IPS-15b (cell line): ENCODE measurements at regions not wholly inside any gene's neighbourhood (a gene's known extent, or its start where the extent isn't known, plus 50 kb on each side); places are given as distances from the start of the nearest gene placed in this dataset.

Source experiments
- H3K27me3 ChIP-seq: one replicate; pipeline ENCODE4 v1.6.1; 2013; ENCODE audit warnings: low read length; ENCODE audit not compliant: control insufficient read depth, insufficient read depth
- H3K36me3 ChIP-seq: one replicate; pipeline ENCODE4 v1.6.1; 2013; ENCODE audit warnings: low read length; ENCODE audit not compliant: control insufficient read depth, insufficient read depth
- H3K4me1 ChIP-seq: one replicate; pipeline ENCODE4 v1.6.1; 2013; ENCODE audit warnings: mild to moderate bottlenecking, low read length; ENCODE audit not compliant: control insufficient read depth, insufficient read depth
- H3K4me3 ChIP-seq: one replicate; pipeline ENCODE4 v1.5.1; 2013; ENCODE audit warnings: low read depth, low read length
- H3K9ac ChIP-seq: one replicate; pipeline ENCODE4 v1.6.1; 2013; ENCODE audit warnings: low read depth, mild to moderate bottlenecking, low read length
- H3K9me3 ChIP-seq: one replicate; pipeline ENCODE4 v1.6.1; 2013; ENCODE audit warnings: mild to moderate bottlenecking, low read length; ENCODE audit not compliant: control insufficient read depth, insufficient read depth

GRCh38 chr18:78737006-78737915, 242.4 kb upstream of the SALL3 start:
- no peak overlapping the region for H3K9ac ChIP-seq
- no peaks in the 10 kb centered on the region for H3K9me3 ChIP-seq
- no peaks in the 10 kb centered on the region for H3K27me3 ChIP-seq
- no peak overlapping the region for H3K4me3 ChIP-seq
- H3K4me1 ChIP-seq: no peaks in the 10 kb centered on the region
- H3K36me3 ChIP-seq: peaks cover 2% of the 10 kb centered on the region

- Histone ChIP-seq H3K4me1 (no peaks in the 10 kb centered on the region), H3K9me3 (no peaks in the 10 kb centered on the region), H3K27me3 (no peaks in the 10 kb centered on the region), H3K9ac (no peak overlapping the region), H3K36me3 (peaks cover 2% of the 10 kb centered on the region), H3K4me3 (no peak overlapping the region)
Observed at GRCh38 chr18:78738076-78738690, 241.4 kb upstream of the SALL3 start.

- Histone ChIP-seq H3K4me3 (no peak overlapping the region), H3K4me1 (no peaks in the 10 kb centered on the region), H3K9me3 (no peaks in the 10 kb centered on the region), H3K27me3 (no peaks in the 10 kb centered on the region), H3K36me3 (peaks cover 2% of the 10 kb centered on the region), H3K9ac (no peak overlapping the region)
Observed at GRCh38 chr18:78739115-78739514, 240.5 kb upstream of the SALL3 start.

GRCh38 chr18:78739882-78740677, 239.5 kb upstream of the SALL3 start:
- peaks cover 2% of the 10 kb centered on the region for H3K36me3 ChIP-seq
- no peak overlapping the region for H3K4me3 ChIP-seq
- no peaks in the 10 kb centered on the region for H3K4me1 ChIP-seq
- no peak overlapping the region for H3K9ac ChIP-seq
- H3K9me3 ChIP-seq: no peaks in the 10 kb centered on the region
- no peaks in the 10 kb centered on the region for H3K27me3 ChIP-seq

GRCh38 chr18:78740876-78741275, 238.7 kb upstream of the SALL3 start:
- Histone ChIP-seq H3K4me1 (no peaks in the 10 kb centered on the region), H3K9me3 (no peaks in the 10 kb centered on the region), H3K4me3 (no peak overlapping the region), H3K36me3 (peaks cover 2% of the 10 kb centered on the region), H3K9ac (no peak overlapping the region), H3K27me3 (no peaks in the 10 kb centered on the region)

GRCh38 chr18:78741381-78742217, 238.0 kb upstream of the SALL3 start:
- Histone ChIP-seq H3K9ac (no peak overlapping the region), H3K9me3 (no peaks in the 10 kb centered on the region)

GRCh38 chr18:78742218-78742745, 237.3 kb upstream of the SALL3 start:
- Histone ChIP-seq H3K4me1 (no peaks in the 10 kb centered on the region), H3K36me3 (peaks cover 2% of the 10 kb centered on the region), H3K9me3 (no peaks in the 10 kb centered on the region), H3K9ac (no peak overlapping the region), H3K27me3 (no peaks in the 10 kb centered on the region), H3K4me3 (no peak overlapping the region)

More at GRCh38 chr18:78741381-78742217, 238.0 kb upstream of the SALL3 start:
- H3K27me3 ChIP-seq: no peaks in the 10 kb centered on the region
- no peak overlapping the region for H3K4me3 ChIP-seq
- H3K36me3 ChIP-seq: peaks cover 2% of the 10 kb centered on the region
- H3K4me1 ChIP-seq: no peaks in the 10 kb centered on the region

- no peaks in the 10 kb centered on the region for H3K9me3 ChIP-seq
- H3K4me1 ChIP-seq: no peaks in the 10 kb centered on the region
- no peaks in the 10 kb centered on the region for H3K27me3 ChIP-seq
- no peak overlapping the region for H3K9ac ChIP-seq
- peaks cover 2% of the 10 kb centered on the region for H3K36me3 ChIP-seq
- no peak overlapping the region for H3K4me3 ChIP-seq
Observed at GRCh38 chr18:78743078-78743477, 236.5 kb upstream of the SALL3 start.

GRCh38 chr18:78751664-78752063, 228.0 kb upstream of the SALL3 start:
- H3K9ac ChIP-seq: no peak overlapping the region
- no peak overlapping the region for H3K4me3 ChIP-seq
- no peaks in the 10 kb centered on the region for H3K4me1 ChIP-seq
- H3K36me3 ChIP-seq: no peaks in the 10 kb centered on the region
- H3K9me3 ChIP-seq: no peaks in the 10 kb centered on the region
- no peaks in the 10 kb centered on the region for H3K27me3 ChIP-seq

GRCh38 chr18:78753240-78753639, 226.4 kb upstream of the SALL3 start:
- Histone ChIP-seq H3K36me3 (no peaks in the 10 kb centered on the region), H3K27me3 (no peaks in the 10 kb centered on the region), H3K9me3 (no peaks in the 10 kb centered on the region), H3K4me1 (no peaks in the 10 kb centered on the region), H3K9ac (no peak overlapping the region), H3K4me3 (no peak overlapping the region)
